BLaER1 (cell line): ENCODE measurements at regions not wholly inside any gene's neighbourhood (a gene's known extent, or its start where the extent isn't known, plus 50 kb on each side); places are given as distances from the start of the nearest gene placed in this dataset.

Experiments used
- H3K27ac ChIP-seq: shearing (Covaris generic); formaldehyde crosslinking; 2 replicates; pipeline ENCODE4 v1.8.1; 2022
- H3K27me3 ChIP-seq: shearing (Covaris generic); formaldehyde crosslinking; 2 replicates; pipeline ENCODE4 v1.8.1; 2022
- H3K36me3 ChIP-seq: shearing (Covaris generic); formaldehyde crosslinking; 2 replicates; pipeline ENCODE4 v1.8.1; 2022
- H3K4me1 ChIP-seq: shearing (Covaris generic); formaldehyde crosslinking; 2 replicates; pipeline ENCODE4 v1.8.1; 2022
- H3K4me2 ChIP-seq: shearing (Covaris generic); formaldehyde crosslinking; 2 replicates; pipeline ENCODE4 v1.8.1; 2022
- H3K4me3 ChIP-seq: shearing (Covaris generic); formaldehyde crosslinking; 2 replicates; pipeline ENCODE4 v1.8.1; 2022
- H3K9ac ChIP-seq: shearing (Covaris generic); formaldehyde crosslinking; 2 replicates; pipeline ENCODE4 v1.8.1; 2022
- H3K9me3 ChIP-seq: shearing (Covaris generic); formaldehyde crosslinking; 2 replicates; pipeline ENCODE4 v1.8.1; 2022
- H4K20me1 ChIP-seq: shearing (Covaris generic); formaldehyde crosslinking; 2 replicates; pipeline ENCODE4 v1.8.1; 2022
- Cebpa-rat ChIP-seq: shearing (Covaris generic); IDR thresholded peaks from 2 replicates; pipeline ENCODE4 v1.8.1; 2022

- TF ChIP-seq Cebpa-rat, result no peak
- Histone ChIP-seq H3K9me3 (no peaks in the 10 kb centered on the region), H3K36me3 (no peaks in the 10 kb centered on the region), H3K4me2 (no peak overlapping the region), H3K4me3 (no peak overlapping the region), H3K27ac (no peak overlapping the region), H3K4me1 (no peaks in the 10 kb centered on the region), H3K27me3 (no peaks in the 10 kb centered on the region), H3K9ac (no peak overlapping the region), H4K20me1 (no peaks in the 10 kb centered on the region)
Observed at GRCh38 chr14:65926935-65927700, 514.6 kb downstream of the FUT8 start.

- Histone ChIP-seq H3K4me1 (no peaks in the 10 kb centered on the region), H3K36me3 (no peaks in the 10 kb centered on the region), H3K4me2 (no peak overlapping the region), H3K4me3 (no peak overlapping the region), H4K20me1 (no peaks in the 10 kb centered on the region), H3K27me3 (no peaks in the 10 kb centered on the region), H3K27ac (no peak overlapping the region), H3K9me3 (no peaks in the 10 kb centered on the region), H3K9ac (no peak overlapping the region)
- TF ChIP-seq Cebpa-rat, result no peak
Observed at GRCh38 chr14:65927931-65928356, 515.4 kb downstream of the FUT8 start.

GRCh38 chr14:65928995-65929394, 516.5 kb downstream of the FUT8 start:
- no peaks in the 10 kb centered on the region for H3K27me3 ChIP-seq

GRCh38 chr14:65933400-65934069, 521.0 kb downstream of the FUT8 start:
- no peak overlapping the region for H3K9ac ChIP-seq
- H3K36me3 ChIP-seq, result no peaks in the 10 kb centered on the region
- H3K4me2 ChIP-seq, result no peak overlapping the region
- no peaks in the 10 kb centered on the region for H4K20me1 ChIP-seq
- peaks cover 16% of the 10 kb centered on the region for H3K4me1 ChIP-seq
- H3K27ac ChIP-seq, result no peak overlapping the region
- H3K9me3 ChIP-seq, result no peaks in the 10 kb centered on the region
- H3K27me3 ChIP-seq, result no peaks in the 10 kb centered on the region
- no peak overlapping the region for H3K4me3 ChIP-seq
- no peak for TF ChIP-seq Cebpa-rat

More at GRCh38 chr14:65928995-65929394, 516.5 kb downstream of the FUT8 start:
- TF ChIP-seq Cebpa-rat, result no peak
- H3K27ac ChIP-seq, result no peak overlapping the region
- no peak overlapping the region for H3K9ac ChIP-seq
- H3K4me1 ChIP-seq, result no peaks in the 10 kb centered on the region
- H3K36me3 ChIP-seq, result no peaks in the 10 kb centered on the region
- H4K20me1 ChIP-seq, result no peaks in the 10 kb centered on the region
- H3K4me3 ChIP-seq, result no peak overlapping the region
- H3K4me2 ChIP-seq, result no peak overlapping the region
- no peaks in the 10 kb centered on the region for H3K9me3 ChIP-seq

GRCh38 chr14:65934070-65934435, 521.5 kb downstream of the FUT8 start:
- peaks cover 16% of the 10 kb centered on the region for H3K4me1 ChIP-seq
- H3K27ac ChIP-seq, result no peak overlapping the region
- no peak overlapping the region for H3K9ac ChIP-seq
- H3K9me3 ChIP-seq, result no peaks in the 10 kb centered on the region
- no peak overlapping the region for H3K4me2 ChIP-seq
- H3K4me3 ChIP-seq, result no peak overlapping the region
- TF ChIP-seq Cebpa-rat, result no peak
- no peaks in the 10 kb centered on the region for H3K27me3 ChIP-seq
- H3K36me3 ChIP-seq, result no peaks in the 10 kb centered on the region
- H4K20me1 ChIP-seq, result no peaks in the 10 kb centered on the region

- Histone ChIP-seq H3K9ac (no peak overlapping the region), H4K20me1 (no peaks in the 10 kb centered on the region), H3K4me2 (0 out of 2 replicates have a peak overlapping the region, but pooled peaks have one; percentile 69), H3K27me3 (no peaks in the 10 kb centered on the region), H3K4me1 (peaks cover 16% of the 10 kb centered on the region), H3K36me3 (no peaks in the 10 kb centered on the region), H3K27ac (no peak overlapping the region), H3K9me3 (no peaks in the 10 kb centered on the region), H3K4me3 (no peak overlapping the region)
- no peak for TF ChIP-seq Cebpa-rat
Observed at GRCh38 chr14:65936342-65936975, 523.9 kb downstream of the FUT8 start.

GRCh38 chr14:65937079-65937959, 524.8 kb downstream of the FUT8 start:
- Histone ChIP-seq H3K4me1 (peaks cover 16% of the 10 kb centered on the region), H3K4me3 (no peak overlapping the region), H3K36me3 (no peaks in the 10 kb centered on the region), H3K9me3 (no peaks in the 10 kb centered on the region), H3K9ac (no peak overlapping the region), H3K27ac (no peak overlapping the region), H4K20me1 (no peaks in the 10 kb centered on the region), H3K27me3 (no peaks in the 10 kb centered on the region), H3K4me2 (peak overlapping the region; percentile 69)
- TF ChIP-seq Cebpa-rat, result no peak

GRCh38 chr14:65937960-65938316, 525.4 kb downstream of the FUT8 start:
- no peaks in the 10 kb centered on the region for H3K9me3 ChIP-seq
- H3K36me3 ChIP-seq, result no peaks in the 10 kb centered on the region
- no peaks in the 10 kb centered on the region for H3K27me3 ChIP-seq
- no peak overlapping the region for H3K27ac ChIP-seq
- TF ChIP-seq Cebpa-rat, result no peak
- no peak overlapping the region for H3K4me3 ChIP-seq
- H3K9ac ChIP-seq, result no peak overlapping the region
- peaks cover 16% of the 10 kb centered on the region for H3K4me1 ChIP-seq
- peak overlapping the region; percentile 69 for H3K4me2 ChIP-seq
- H4K20me1 ChIP-seq, result no peaks in the 10 kb centered on the region

GRCh38 chr14:65938738-65939137, 526.2 kb downstream of the FUT8 start:
- TF ChIP-seq Cebpa-rat, result no peak
- H3K4me1 ChIP-seq, result peaks cover 16% of the 10 kb centered on the region
- H4K20me1 ChIP-seq, result no peaks in the 10 kb centered on the region
- no peak overlapping the region for H3K4me2 ChIP-seq
- no peaks in the 10 kb centered on the region for H3K9me3 ChIP-seq
- no peaks in the 10 kb centered on the region for H3K36me3 ChIP-seq
- H3K4me3 ChIP-seq, result no peak overlapping the region
- H3K27me3 ChIP-seq, result no peaks in the 10 kb centered on the region
- no peak overlapping the region for H3K9ac ChIP-seq
- H3K27ac ChIP-seq, result no peak overlapping the region
